HG03571 (cell line): ENCODE measurements at regions not wholly inside any gene's neighbourhood (a gene's known extent, or its start where the extent isn't known, plus 50 kb on each side); places are given as distances from the start of the nearest gene placed in this dataset.

Experiments
- ATAC-seq: cut with Tn5 transposase; IDR thresholded peaks from one replicate; pipeline ENCODE4 v1.9.1; 2021; ENCODE audit not compliant: unreplicated experiment

DNA sequence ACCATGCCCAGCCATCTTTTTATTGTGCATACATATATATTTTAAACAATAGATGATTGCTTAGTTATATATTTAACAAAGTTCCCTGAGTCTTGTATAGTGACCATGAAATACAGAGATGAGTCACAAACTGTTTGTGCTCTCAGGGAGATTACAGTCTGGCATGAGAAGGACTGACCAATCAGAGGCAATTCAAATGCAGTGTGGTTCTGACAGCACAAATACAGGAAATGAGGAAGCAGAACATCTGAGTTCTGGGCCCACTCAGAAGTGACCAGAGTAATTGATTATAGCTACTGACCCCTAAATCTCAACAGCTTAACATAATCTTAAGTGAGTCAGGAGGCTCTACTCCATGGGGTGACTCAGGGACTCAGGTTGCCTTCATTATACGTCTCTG is 534.5 kb downstream of the OMA1 start:
- ATAC-seq = no peak

DNA sequence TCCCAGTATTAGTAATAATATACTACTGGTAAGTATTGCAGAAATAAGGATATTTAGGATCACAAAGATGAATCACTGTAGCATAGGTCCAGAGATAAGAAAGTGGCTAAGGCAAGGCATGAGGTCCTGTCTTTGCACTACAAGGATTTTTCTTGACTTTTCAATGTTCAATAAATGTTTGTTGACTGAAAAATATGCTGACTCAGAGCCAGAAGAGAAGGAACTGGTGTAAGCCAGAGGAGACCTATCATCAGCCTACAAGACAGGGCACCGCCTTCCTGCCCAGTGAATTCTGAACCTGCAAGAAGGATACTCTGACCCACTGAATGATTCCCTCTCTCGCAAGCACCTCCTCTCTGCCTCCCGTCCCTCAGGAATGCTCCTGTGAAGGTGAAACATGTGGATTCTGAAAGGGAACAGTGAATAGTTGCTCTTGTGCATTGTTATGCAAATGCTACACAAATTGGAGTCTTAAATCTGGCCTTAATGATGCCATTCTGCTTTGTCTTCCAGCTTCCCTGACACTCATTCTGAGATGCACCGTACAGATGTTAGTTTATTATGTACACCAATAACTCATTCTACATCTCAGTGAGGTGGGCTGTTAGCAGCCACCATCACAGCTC is 540.0 kb downstream of the OMA1 start:
- no peak for ATAC-seq

DNA sequence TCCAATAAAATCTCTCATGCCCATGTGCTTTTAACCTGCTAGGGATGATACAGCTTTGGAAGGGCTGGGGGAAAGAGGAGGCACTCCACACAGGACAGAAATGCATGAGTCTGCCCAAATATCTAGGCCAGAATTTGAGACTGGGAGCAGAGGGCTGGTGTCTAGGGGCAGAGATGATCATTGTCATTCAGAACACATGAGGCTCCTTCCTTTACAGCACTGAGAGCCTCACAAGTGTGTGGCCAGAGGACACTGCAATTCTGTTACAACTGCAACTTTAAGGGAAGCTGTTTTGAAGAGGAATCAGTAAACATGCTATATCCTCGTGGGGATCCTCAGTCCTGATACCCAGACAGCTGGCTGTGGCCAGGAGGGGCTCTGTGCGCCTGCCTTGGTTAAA is 541.3 kb downstream of the OMA1 start:
- no peak for ATAC-seq

DNA sequence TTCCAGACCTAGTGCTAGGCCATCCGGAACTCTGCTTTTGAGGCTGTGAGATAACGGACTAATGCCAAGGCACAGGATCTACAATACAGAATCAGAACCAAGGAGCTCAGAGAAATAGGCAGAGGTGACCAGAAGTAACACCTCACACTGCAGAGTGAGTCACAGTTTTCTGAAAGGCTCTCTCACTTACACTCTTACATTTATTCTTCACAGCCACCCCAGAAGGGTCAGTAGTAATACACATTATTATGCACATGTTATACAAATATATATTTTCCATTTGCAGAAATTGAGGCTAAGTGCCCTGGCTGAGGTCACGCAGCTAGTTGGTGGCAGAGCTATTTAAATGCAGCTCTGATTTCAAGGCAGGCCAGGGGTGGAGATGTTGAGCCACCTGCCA is 542.5 kb downstream of the OMA1 start:
- ATAC-seq = no peak

DNA sequence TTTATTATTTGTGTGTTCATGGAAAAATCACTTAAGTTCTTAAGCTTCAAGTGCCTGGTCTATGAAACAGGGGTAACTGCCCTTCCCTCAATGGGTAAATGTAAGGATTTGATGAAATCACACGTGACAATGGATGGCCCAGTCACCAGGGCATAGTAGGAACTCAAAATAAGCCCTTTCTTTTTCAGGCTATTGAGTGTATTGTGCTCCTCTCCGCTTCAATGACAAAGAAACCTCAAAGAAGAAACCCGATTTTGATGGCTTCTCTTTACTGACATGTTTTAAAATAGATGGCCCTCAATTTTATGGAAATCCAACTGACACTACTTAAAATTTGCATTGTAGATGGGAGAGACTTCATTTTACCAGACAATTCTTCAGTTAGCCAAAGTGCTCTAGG is 543.5 kb downstream of the OMA1 start:
- no peak for ATAC-seq

DNA sequence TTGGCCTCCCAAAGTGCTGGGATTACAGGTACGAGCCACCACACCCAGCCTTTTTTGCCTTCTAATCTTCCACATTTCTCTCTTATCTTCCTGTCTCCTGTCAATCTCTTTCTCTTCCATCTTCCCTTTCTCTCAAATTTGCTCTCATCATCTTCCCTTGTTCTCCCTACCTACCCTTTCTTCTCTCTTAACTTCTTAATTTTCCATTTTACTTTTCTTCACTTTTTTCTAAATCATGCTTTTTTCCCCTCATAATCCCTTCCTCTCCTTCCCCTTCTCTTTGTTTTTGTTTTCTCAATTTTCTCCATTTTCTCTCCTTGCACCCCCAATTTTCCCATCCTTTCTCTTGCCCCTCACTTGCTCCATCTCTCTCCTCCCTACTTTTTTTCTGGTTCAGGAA is 545.7 kb downstream of the OMA1 start:
- ATAC-seq = no peak

DNA sequence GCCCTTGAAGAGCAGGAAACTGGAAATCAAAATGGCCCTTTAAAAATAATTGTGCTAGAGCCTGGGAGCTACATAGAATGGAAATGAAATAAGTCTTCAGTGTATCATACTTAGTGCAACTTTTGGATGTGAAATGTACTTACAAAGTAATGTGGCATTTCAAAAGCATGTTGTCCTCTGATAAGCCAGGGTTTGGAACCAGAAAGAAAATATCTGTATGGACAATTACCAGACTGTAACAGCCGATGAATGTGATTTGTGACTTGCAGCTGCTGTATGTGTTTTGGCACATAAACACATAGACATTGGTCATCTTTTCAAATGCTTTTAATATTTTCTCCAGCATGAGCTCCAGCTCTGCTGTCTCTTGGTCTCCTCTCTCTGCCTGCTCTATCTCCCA is 546.4 kb downstream of the OMA1 start:
- ATAC-seq = no peak

DNA sequence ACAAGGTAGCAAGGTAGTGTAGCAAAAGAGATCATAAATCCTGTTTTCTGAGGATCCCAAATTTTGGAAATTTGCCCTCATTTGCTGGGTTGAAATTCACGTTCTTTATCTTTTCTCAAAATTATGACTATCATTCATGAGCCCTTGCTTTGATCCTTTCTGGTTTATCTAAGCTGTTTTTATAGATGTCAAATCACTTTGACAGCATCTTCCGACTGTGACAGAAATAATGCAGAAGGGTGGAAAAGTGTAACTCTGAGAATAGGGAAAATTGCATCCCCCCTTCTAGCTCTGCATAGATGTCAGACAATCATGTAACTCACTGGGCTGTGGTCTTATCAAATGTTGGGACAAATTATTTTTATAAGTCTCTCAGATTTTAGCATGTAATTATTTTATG is 550.1 kb downstream of the OMA1 start:
- no peak for ATAC-seq

DNA sequence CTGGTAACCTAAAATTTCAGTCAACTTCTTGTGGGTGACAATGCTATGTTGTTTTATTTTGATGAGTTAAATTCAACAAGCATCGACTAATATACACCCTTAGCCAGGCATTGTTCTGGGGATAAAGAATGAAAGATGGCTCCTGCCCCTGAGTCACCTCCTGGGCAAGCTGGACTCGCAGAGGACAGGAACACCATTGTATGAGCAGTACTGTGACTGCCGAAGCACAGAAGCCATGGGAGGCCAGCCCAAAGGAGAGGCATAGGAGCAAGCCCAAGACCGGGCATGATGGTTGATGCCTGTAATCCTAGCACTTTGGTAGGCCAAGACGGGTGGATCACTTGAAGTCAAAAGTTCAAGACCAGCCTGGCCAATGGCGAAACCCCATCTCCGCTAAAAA is 555.2 kb downstream of the OMA1 start:
- no peak for ATAC-seq

DNA sequence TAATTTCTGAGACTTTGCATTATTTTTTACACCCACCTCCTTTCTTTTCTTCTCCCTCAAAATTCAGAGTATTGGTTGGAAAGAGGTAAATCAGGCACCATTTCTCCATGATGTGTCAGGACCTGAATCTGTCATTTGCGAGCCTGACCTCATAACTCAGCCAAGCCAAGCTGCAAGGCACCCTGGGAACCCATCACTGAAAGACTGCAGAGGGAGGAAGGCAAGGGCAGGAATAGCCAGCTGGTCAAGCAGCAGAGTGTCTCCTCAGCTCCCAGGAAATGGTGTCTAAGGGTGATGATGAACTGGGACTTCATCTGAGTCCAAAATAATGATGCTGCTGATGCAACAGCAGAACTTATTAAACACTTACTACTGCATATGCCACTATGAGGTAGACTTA is 556.6 kb downstream of the OMA1 start:
- no peak for ATAC-seq

DNA sequence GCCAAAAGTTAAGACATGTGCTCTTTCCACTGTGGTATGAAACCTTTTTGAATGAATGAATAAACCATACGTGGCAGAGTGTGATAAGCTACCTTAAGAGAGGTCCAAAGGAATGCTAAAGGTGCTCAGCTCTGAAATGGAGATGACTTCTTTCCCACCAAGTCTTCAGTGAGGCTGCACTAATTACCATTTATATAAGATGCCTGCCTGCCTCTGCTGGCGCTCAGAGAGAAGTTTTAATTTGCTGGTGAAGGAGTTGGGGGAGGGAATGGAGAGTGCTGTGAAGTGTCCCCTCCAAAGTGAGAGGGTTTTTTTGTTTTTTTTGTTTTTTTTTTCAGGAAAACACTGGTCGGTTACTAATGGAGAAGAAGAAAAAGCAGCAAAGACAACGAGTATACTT is 559.0 kb downstream of the OMA1 start:
- ATAC-seq = no peak

DNA sequence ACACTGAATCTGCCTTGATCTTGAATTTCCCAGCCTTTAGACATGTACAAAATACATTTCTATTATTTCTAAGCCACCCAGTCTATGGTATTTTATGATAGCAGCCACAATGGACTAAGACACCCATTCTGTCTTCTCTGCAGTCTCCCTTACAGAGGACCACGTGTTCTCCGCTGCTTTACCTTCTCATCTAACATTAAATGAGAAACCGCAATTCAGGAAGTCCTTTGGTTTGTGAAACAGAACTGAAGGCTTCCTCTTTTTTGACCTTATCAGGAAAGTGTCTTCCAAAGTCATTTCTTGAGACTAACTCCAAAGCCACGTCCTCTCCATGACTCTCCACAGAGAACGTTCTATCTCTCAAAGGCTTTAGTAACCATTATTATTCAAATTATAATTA is 560.1 kb downstream of the OMA1 start:
- peak; percentile 91 for ATAC-seq

DNA sequence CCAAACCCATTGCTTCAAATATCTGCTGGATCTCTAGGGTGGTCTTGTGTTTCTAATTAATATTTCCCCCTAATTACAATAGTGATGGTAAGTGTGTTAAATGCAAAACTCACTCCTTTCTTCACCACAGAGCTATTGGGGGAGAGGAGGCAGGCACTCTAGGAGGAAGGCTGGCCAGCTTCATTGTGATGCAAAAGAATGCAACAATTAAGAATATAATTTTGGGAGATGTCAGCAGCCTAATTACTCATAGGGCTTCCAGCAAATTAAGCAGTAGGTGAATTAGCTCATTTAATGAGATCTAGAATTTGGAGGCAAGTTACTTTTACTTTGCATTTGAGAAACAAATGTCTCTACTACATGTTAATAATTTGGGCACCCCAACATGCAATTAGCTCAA is 560.4 kb upstream of the DAB1 start:
- no peak for ATAC-seq

DNA sequence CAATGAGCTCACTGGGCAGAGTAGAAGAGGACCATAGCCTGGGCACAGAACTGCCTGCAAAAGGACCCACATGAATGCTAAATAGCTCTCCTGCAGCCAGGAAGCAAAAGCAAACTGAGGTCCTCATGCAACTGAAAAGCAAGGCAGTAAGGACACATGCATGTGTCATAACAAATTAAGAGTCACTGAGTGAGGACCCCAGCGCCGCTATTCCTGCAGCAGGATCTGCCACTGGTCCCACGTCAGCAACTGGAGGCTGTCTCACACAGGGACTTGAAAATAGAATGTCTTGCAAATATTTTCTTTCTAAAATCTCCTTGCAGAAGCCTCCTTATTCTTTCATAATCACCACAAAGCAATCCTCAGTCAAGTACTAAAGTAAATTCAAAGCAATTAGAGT is 559.6 kb upstream of the DAB1 start:
- no peak for ATAC-seq

DNA sequence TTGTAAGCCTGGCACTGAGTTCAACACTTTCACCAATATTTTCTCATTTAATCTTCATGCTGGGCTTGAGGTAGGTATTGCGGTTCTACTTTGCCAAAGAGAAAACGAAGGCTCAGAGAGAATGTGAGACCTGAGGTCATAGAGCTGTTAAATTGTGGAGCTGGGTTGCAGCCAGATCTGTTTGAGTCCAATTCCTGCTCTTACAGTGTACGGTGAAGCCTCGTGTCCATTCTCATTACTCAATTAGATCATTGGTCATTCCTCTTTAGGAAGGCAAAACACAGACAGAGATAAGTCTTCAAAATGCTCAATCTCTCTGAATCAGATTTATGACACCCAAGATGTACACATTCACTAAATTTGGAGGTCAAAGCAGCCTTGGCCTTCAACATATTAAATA is 559.0 kb upstream of the DAB1 start:
- no peak for ATAC-seq

DNA sequence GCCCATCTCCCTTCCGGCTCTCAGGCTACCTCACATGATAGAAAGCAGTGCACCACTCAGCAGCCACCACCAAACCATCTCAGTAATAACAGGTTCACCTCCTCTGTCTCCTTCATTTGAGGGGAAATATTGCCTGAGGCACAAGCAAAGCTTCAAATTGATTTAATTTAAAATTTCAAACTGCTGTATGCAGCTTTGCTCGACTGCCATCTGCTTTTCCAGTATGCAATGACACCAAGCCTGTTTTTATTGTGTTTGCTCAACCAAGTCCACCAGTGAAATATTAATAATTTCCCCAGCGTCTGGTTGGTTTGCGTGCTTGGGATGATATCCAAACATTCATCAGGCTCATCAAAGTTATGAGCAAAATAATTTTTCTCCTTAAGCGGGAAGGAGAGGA is 552.4 kb upstream of the DAB1 start:
- no peak for ATAC-seq

DNA sequence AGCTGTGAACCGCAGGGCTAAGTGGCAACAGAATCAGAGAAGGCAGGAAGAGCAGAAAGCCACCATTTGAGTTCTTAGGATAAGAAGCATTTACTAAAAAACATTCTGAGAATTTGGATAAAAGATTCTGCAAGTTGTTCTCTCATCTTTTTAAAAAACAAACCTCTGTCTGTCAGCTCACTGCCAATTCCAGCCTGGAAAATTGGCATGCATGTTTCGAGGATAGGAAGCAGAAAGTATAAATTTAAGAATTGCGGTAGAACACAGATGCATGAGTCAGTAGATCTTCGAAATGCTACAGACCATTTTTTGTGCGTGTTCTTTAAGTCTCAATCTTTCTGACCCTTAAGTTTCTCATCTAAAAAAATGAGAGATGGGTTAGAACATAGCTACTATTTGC is 544.5 kb upstream of the DAB1 start:
- ATAC-seq = no peak

DNA sequence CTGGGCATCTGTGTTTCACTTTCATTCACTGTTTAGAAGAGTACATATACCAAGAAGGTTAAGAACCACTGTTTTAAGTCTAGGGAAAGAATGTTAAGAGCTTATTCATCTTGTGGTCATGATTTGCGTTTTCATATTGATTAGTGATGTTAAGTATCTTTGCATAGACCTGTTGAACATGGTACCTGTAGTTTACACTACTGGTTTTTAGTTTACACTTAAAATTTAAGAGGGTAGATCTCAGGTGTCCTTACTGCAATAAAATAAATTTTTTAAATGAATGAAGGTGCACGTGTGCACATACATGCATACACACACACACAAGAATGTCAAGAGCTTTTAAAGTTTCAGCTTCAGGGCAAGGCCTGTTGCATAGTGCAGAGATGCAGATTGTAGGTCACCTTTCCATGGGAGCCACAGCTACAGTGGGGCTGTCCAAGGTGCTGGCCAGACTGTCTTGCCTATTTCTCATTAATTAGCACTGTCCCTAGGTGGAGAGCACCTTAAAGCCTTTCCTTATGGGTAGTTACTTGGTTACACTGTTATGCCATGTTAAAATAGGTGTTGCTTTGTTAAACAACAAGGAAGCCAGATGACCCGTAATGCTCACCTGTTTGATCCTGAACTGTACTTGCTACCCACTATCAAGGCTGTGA is 543.0 kb upstream of the DAB1 start:
- no peak for ATAC-seq

DNA sequence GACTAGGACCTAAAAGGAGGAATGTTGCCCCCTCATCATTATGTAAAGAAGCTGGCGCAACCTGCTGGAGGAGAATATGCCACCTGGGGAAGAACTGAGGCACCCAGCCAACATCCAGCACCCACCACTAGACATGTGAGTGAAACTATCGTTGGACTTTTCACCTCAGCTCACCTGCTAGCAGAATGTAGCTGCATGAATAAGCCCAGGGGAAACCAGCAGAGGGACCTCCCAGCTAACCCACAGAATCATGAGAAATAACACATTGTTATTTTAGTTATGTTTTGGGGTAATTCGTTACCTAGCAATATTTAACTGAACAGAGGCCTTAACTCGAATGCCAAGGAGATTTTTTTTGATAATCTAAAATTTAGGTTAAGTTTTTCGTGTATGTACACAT is 542.5 kb upstream of the DAB1 start:
- no peak for ATAC-seq

DNA sequence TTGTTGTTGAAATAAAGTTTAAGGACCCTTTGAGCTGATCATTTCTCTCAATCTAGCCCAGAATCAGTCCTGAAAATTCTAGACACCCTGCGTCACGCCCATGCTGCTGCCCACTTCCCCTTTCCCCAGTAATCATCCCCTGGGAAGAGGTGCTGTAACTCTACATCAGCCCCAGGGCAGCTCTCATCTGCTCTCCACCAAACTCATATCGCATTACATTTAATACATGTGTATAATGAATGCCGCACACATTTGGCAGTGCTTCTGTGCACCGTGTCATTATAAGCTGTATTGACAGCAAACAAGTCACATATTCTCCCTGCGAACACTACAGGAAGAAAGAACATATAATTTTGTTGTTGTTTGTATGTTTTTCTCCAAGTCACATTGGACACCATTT is 539.7 kb upstream of the DAB1 start:
- no peak for ATAC-seq

DNA sequence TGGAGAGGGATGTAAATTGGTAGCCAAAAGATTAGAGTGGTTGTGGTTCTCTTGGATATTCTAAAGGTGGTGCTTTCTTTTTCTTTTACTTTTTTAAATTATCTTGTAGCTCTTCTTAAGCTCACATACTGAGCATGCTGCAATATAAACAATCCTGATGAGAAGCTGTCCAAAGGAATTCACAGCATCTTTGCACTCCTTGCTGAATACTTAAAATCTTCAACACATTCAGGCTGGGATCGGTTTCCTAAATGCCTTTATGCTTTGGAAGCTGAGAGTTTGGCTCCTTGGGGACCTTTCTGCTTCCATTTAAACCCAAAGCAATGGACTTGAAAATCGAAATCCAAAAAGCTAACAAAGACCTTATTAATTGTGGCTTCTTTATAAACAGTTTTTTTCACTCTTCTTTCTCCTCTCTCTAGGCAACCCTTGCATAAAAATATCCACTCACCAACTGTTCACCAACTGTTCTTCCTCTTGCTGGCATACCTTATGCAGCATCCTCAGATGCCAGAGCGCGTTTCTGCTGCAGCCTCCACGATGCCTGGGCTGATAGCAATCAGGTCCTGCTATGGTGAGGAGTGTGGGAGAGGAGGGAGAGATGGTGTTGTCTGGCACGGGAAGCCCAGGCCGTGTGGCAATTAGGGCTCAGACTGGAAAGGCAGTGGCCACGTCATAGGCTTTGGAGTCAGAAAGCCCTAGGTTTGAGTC is 535.8 kb upstream of the DAB1 start:
- ATAC-seq = no peak

DNA sequence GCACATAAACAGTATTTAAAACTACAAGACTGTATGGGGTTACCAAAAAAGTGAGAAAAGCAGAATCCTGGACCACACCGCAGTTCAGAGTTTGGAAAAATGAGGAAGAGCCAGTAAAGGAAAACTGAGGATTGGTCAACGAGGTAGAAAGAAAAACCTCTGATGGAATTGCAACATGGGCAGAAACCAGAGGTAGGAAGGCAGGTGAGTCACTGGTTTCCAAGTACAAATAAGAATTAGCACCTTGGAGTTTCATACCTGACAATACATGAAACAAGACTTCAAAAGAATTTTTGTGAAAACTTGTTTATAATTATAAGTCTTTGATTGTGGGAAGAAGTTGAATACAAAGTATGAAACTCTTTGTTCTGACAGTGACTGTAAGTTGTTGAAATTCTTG is 533.7 kb upstream of the DAB1 start:
- ATAC-seq = no peak

DNA sequence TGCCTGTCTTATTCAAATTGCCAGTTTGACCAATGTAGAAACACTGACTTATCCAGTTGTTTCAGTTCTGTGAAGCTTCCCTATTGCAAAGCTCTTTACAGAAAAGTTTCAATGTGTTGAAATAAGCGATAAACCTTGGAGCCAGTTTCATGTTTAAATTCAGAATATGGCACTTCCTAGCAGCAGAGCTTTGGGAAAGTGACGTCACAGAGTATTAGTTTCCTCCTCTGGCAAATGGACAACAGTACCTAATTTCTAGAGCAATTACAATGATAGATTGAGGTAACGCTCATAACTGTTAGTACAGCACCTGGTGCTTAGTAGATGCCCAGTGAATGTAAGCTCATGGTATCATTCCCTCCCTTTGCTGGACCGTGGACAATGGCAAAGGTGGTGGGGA is 527.5 kb upstream of the DAB1 start:
- ATAC-seq = no peak
